GM23248 (cell line): ENCODE measurements at regions not wholly inside any gene's neighbourhood (a gene's known extent, or its start where the extent isn't known, plus 50 kb on each side); places are given as distances from the start of the nearest gene placed in this dataset.

Experiments used
- EZH2 ChIP-seq: fragments of 200-600 bp; sonication (generic); IDR thresholded peaks from 2 replicates; pipeline ENCODE4 v1.6.1; 2018; ENCODE audit warnings: antibody characterized with exemption, mild to moderate bottlenecking; ENCODE audit not compliant: insufficient read depth, poor library complexity, severe bottlenecking
- EZH2phosphoT487 ChIP-seq: fragments of 200-600 bp; sonication (generic); IDR thresholded peaks from 2 replicates; pipeline ENCODE4 v1.6.1; 2018; ENCODE audit warnings: antibody characterized with exemption, moderate library complexity, mild to moderate bottlenecking, low read depth; ENCODE audit not compliant: insufficient read depth

DNA sequence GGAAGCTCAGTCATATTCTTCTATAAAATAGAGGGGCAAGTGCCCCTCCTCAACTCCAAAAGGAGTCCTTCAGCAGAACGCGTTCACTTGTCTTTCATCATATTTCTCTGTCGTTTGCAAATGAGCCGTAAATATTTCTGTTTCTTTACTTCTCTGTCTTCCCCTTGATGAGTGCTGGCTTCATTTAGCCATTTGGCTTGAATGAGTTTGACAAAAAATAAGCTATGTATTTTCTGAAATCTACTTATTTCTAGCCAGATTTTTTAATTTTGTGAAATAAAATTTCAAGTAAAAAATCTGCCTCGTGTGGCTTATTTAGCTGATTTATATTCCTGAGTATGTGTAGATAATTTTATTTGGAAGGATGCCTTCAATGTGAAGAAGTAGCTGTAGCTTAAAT, 170.8 kb upstream of the DGKB start:
- TF ChIP-seq EZH2: no peak
- no peak for TF ChIP-seq EZH2phosphoT487
